ENCODE measurements at regions not wholly inside any gene's neighbourhood (a gene's known extent, or its start where the extent isn't known, plus 50 kb on each side); places are given as distances from the start of the nearest gene placed in this dataset.

DNA sequence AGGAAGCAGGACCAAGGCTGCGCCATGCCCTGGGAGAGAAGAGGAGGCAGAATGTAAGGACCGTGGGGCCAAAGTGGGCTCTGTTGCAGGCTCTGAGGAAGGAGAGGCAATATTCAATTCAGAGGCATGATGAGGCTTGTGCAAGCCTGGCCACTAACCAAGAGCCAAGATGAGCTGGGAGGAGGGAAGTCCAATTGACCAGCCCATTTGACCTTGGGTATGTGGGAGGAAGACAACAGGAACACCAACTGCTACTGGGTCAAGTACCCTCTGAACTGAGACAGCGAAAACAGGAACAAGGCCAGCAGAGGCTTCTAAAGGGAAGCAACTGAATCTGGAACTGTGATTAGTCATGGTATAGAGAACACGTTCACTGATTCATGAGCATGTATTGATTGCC is 779.6 kb downstream of the MAFB start:
- H3K4me3 ChIP-seq (ENCODE audit: low read depth, low read length): no peak overlapping the region
- H3K27ac ChIP-seq (ENCODE audit: low read depth, low read length): no peak overlapping the region
- no peaks in the 10 kb centered on the region for H3K9me3 ChIP-seq (ENCODE audit: control insufficient read depth, insufficient read depth, low read length)
- CTCF ChIA-PET: no interaction called here
- POLR2A ChIA-PET: no interaction called here
- no peak for DNase-seq (ENCODE audit: low read depth, low spot score)
- TF ChIP-seq, protein P1, sequence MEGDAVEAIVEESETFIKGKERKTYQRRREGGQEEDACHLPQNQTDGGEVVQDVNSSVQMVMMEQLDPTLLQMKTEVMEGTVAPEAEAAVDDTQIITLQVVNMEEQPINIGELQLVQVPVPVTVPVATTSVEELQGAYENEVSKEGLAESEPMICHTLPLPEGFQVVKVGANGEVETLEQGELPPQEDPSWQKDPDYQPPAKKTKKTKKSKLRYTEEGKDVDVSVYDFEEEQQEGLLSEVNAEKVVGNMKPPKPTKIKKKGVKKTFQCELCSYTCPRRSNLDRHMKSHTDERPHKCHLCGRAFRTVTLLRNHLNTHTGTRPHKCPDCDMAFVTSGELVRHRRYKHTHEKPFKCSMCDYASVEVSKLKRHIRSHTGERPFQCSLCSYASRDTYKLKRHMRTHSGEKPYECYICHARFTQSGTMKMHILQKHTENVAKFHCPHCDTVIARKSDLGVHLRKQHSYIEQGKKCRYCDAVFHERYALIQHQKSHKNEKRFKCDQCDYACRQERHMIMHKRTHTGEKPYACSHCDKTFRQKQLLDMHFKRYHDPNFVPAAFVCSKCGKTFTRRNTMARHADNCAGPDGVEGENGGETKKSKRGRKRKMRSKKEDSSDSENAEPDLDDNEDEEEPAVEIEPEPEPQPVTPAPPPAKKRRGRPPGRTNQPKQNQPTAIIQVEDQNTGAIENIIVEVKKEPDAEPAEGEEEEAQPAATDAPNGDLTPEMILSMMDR (IDR thresholded peaks at IDR 0.05; ENCODE audit: low read depth, low read length): no peak
- no peaks in the 10 kb centered on the region for H3K27me3 ChIP-seq (ENCODE audit: control insufficient read depth, insufficient read depth, low read length)

DNA sequence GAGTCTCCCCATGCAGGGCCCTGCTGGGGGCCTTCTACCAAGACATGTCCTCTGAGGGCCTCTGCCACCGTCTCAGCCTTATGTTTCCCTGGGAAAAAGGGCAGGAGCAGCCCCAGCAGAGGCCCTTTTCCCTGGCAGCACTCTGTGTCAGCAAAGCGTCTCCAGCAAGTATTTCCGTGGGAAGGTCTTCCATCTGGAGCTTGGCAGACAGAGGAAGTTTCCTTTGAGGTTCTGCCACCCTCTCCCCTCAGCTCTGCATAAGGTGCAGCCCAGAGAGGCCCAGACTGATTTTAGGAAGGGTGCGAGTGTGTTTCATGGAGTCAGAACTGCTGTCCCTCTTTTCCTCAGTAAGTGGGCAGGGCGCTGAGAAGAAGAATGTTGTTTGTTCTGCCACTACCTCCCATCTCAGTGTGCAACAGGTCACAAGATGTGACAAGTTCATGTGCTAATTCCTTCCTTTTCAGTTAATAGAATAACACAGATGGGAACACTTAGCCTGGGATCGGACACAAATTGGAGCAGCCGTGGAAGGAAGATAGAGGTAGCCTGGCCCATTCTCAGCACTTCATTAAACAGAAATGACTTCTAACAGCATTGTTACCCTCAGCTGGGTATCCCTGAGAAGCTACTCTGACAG is 784.4 kb downstream of the MAFB start:
- no peak overlapping the region for H3K27ac ChIP-seq (ENCODE audit: low read depth, low read length)
- H3K4me3 ChIP-seq (ENCODE audit: low read depth, low read length): no peak overlapping the region
- no peaks in the 10 kb centered on the region for H3K9me3 ChIP-seq (ENCODE audit: control insufficient read depth, insufficient read depth, low read length)
- CTCF ChIA-PET: interaction anchor here (0.7 kb wide), 1 partner anchor 50 kb away, joined by 3 read pairs; no protein-coding TSS in a partner anchor
- no peak for DNase-seq (ENCODE audit: low read depth, low spot score)
- TF ChIP-seq, protein P1 (IDR thresholded peaks at IDR 0.05; ENCODE audit: low read depth, low read length): no peak
- POLR2A ChIA-PET: no interaction called here
- peaks cover 10% of the 10 kb centered on the region for H3K27me3 ChIP-seq (ENCODE audit: control insufficient read depth, insufficient read depth, low read length)

DNA sequence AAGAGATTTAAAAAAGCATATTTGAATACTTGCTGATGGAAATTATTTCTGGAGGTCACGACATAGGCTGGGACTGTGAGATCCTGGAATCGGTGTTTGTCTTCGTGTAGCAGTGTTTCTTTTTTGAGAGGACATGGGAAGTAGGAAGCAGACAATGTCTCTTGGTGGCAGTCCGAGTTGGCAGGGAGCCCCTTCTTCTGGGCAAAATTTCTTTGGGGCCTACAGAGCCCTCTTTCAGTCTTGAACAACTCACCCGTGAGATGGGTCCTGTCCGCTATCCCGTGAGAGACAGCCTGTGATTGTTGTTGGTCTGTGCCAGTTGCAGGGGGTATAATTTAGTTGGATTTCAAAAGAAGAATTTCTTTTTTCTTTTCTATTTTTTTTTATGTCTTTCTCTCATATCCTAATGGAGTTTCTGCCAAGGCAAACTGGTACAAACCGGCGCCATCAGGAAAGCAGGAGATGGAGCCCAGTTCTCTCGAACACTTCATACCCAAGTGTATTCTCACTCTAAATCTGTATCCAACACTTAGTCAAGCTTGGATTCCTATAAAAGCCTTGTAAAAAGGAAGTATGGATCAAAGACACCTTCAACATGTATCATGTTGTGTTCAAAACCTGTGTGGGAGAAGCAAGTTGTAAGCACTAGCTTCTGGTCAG is 785.1 kb downstream of the MAFB start:
- POLR2A ChIA-PET: no interaction called here
- Histone ChIP-seq H3K27ac (ENCODE audit: low read depth, low read length) (no peak overlapping the region), H3K9me3 (ENCODE audit: control insufficient read depth, insufficient read depth, low read length) (no peaks in the 10 kb centered on the region), H3K27me3 (ENCODE audit: control insufficient read depth, insufficient read depth, low read length) (peaks cover 12% of the 10 kb centered on the region), H3K4me3 (ENCODE audit: low read depth, low read length) (no peak overlapping the region)
- CTCF ChIA-PET: no interaction called here
- TF ChIP-seq, protein P1 (IDR thresholded peaks at IDR 0.05; ENCODE audit: low read depth, low read length): no peak
- no peak for DNase-seq (ENCODE audit: low read depth, low spot score)

DNA sequence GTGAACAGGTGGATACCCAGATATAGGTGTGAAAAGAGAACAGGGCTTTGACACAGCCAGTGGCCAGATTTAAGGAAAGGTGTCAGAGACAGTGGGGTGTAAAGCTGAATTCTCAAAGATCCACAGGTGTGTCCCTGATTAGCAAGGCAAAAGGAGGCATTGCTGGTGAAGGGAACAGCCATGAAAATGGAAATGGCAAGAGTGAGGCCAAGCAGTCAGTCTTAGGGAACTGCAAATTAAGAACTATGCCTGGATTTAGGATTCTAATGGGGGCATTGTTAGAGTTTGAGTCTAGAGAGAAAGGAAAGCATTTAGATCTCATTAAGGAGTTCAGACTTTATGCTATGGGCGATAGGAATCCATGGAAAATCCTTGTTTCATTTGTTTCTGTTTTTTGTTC is 789.2 kb downstream of the MAFB start:
- TF ChIP-seq, protein P1 (IDR thresholded peaks at IDR 0.05; ENCODE audit: low read depth, low read length): no peak
- Histone ChIP-seq H3K4me3 (ENCODE audit: low read depth, low read length) (no peak overlapping the region), H3K27ac (ENCODE audit: low read depth, low read length) (no peak overlapping the region), H3K27me3 (ENCODE audit: control insufficient read depth, insufficient read depth, low read length) (peaks cover 12% of the 10 kb centered on the region), H3K9me3 (ENCODE audit: control insufficient read depth, insufficient read depth, low read length) (no peaks in the 10 kb centered on the region)
- ChIA-PET CTCF (interaction anchor here (1.3 kb wide), 1 partner anchor 70 kb away, joined by 4 read pairs; no protein-coding TSS in a partner anchor), POLR2A (no interaction called here)
- DNase-seq (ENCODE audit: low read depth, low spot score): no peak

DNA sequence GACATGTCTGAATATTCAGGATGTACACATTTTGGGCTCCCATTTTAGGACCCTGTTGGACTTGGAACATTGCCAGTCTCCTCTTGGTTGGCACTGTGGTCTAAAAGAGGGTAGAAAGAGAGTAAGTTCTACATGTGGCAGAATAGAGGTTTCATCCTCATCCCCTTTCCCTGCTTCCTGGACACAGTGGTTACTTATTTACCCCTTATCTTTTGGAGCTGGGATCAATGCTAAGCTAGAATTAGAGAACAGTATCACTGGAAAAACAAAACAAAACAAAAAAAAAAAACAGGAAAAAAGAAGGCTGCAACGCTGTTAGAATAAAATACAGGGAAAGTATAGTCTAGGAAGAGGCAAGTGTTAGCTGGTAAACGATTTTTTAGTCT is 790.6 kb downstream of the MAFB start:
- Histone ChIP-seq H3K27ac (ENCODE audit: low read depth, low read length) (no peak overlapping the region), H3K4me3 (ENCODE audit: low read depth, low read length) (no peak overlapping the region), H3K9me3 (ENCODE audit: control insufficient read depth, insufficient read depth, low read length) (no peaks in the 10 kb centered on the region), H3K27me3 (ENCODE audit: control insufficient read depth, insufficient read depth, low read length) (peaks cover 8% of the 10 kb centered on the region)
- CTCF ChIA-PET: interaction anchor here (0.8 to 1.3 kb wide), 3 partner anchors 24 to 69 kb away, joined by 4 read pairs; no protein-coding TSS in a partner anchor
- POLR2A ChIA-PET: no interaction called here
- no peak for DNase-seq (ENCODE audit: low read depth, low spot score)
- TF ChIP-seq, protein P1 (IDR thresholded peaks at IDR 0.05; ENCODE audit: low read depth, low read length): no peak

Data from AG04450 (cell line).